OCI-LY7 (cell line): ENCODE measurements at regions not wholly inside any gene's neighbourhood (a gene's known extent, or its start where the extent isn't known, plus 50 kb on each side); places are given as distances from the start of the nearest gene placed in this dataset.
"Not testable (repeated sequence)": the region's sequence is repeated elsewhere in the genome, so short reads cannot be mapped to it uniquely, and the experiment has no call there.

Experiments
- EZH2phosphoT487 ChIP-seq: fragments of 200-600 bp; sonication (generic); IDR thresholded peaks from 2 replicates; pipeline ENCODE4 v1.6.1; 2018; ENCODE audit warnings: low read depth, borderline replicate concordance, mild to moderate bottlenecking, mixed run types, antibody characterized with exemption, low read length, moderate library complexity, mixed read lengths
- TF ChIP-seq, protein P1 (sequence below): fragments of 200-600 bp; sonication (generic); conservative IDR thresholded peaks from 2 replicates; pipeline ENCODE4 v1.5.1; 2014; ENCODE audit warnings: mild to moderate bottlenecking, antibody characterized with exemption, low read length, moderate library complexity, mixed read lengths

DNA sequence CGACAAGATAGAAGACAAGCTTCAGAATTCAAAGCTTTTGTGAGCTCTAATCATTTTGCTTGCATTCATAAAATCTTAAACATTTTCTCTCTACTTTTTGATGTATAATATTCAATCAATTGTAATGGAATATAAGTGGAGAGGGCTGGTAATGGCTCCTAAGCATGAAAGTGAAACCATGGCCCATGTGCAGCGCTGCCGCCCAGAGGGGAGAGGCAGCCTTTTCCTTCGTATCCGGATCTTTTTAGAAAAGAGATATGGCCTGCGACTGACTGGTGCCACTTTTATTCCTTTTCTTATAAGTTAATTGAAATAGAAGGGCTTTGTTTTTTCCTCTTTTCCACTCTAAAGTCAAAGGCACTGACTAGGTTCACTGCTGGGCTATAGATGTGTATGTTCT is 655.2 kb downstream of the TTLL7 start:
- TF ChIP-seq, protein P1, sequence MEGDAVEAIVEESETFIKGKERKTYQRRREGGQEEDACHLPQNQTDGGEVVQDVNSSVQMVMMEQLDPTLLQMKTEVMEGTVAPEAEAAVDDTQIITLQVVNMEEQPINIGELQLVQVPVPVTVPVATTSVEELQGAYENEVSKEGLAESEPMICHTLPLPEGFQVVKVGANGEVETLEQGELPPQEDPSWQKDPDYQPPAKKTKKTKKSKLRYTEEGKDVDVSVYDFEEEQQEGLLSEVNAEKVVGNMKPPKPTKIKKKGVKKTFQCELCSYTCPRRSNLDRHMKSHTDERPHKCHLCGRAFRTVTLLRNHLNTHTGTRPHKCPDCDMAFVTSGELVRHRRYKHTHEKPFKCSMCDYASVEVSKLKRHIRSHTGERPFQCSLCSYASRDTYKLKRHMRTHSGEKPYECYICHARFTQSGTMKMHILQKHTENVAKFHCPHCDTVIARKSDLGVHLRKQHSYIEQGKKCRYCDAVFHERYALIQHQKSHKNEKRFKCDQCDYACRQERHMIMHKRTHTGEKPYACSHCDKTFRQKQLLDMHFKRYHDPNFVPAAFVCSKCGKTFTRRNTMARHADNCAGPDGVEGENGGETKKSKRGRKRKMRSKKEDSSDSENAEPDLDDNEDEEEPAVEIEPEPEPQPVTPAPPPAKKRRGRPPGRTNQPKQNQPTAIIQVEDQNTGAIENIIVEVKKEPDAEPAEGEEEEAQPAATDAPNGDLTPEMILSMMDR, result not testable (repeated sequence)
- not testable (repeated sequence) for TF ChIP-seq EZH2phosphoT487
